ENCODE measurements at regions not wholly inside any gene's neighbourhood (a gene's known extent, or its start where the extent isn't known, plus 50 kb on each side); places are given as distances from the start of the nearest gene placed in this dataset.

DNA sequence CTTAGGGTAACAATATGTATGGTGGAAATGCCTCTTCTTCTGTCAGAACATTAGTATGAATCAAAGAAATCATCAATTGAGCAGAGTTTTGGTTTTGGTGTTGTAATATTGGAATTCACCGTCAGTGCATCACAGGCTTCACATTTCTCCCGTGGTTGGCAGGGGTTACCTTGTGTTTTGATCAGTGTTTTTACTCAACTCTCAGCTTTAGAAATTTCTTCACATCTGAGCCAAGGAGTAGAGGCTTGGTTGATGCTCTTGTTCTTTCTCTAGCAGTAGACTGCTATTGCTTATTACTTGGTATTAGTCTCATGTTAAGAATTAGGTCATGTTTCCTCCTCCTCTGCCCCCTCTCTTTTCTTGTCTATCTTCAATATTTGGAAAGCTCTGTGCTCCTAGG, 188.8 kb upstream of the SMIM30 start:
- TF ChIP-seq ZZZ3 (IDR thresholded peaks at IDR 0.05; ENCODE audit: control insufficient read depth, insufficient read length, low read depth): no peak
- TF ChIP-seq ZNF274 (IDR thresholded peaks at IDR 0.05; ENCODE audit: insufficient read depth, insufficient read length): no peak
